GM12892 (cell line): ENCODE measurements at regions not wholly inside any gene's neighbourhood (a gene's known extent, or its start where the extent isn't known, plus 50 kb on each side); places are given as distances from the start of the nearest gene placed in this dataset.

Source experiments
- DNase-seq: peaks from one replicate; pipeline ENCODE4 v3.0.0; 2011; ENCODE audit not compliant: insufficient read length
- FAIRE-seq: peaks from 2 replicates; lab custom pipeline; 2011; peaks lifted over from hg19 to GRCh38; lab: Jason Lieb, UNC
- POLR2A ChIP-seq: IDR thresholded peaks from 2 replicates; pipeline ENCODE4 v1.6.1; 2011; ENCODE audit warnings: low read depth, low read length, control low read depth
- POLR2AphosphoS5 ChIP-seq: IDR thresholded peaks from 2 replicates; pipeline ENCODE4 v1.6.1; 2011; ENCODE audit warnings: low read depth, low read length, control low read depth
- TAF1 ChIP-seq: IDR thresholded peaks from 2 replicates; pipeline ENCODE4 v1.6.1; 2011; ENCODE audit warnings: low read depth, mild to moderate bottlenecking, control low read depth, low read length, borderline replicate concordance

DNA sequence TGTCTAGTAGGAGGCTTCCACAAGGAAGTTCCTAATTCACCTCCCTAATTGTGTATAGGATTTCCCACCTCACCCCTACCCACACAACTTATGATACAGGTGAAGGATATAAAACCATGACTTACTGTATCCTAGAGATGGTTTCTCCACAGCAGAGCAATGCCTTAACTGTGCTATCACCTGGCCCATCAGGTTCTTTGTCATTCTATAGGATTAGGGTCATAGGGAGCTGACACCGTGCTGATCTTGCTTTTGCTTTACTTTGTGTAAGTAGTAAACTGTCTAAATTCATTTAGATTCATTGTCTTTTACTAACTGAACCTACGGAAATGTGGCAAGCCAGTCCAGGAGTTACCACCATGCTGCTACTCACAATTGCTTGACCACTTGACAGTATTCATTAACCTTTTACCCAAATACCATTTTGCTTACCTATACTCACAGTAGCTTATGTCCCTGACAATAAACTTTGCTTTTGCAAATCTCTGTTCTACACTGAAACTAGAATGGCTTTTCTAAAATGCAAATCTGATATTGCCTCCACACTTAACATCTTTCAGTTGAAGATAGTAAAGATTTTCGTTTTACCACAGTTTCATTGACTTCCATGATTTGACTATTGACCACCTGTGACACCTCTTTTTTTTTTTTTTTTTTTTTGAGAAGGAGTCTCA lies 147.6 kb downstream of the IFI44 start:
- TF ChIP-seq POLR2A (no peak), TAF1 (no peak), POLR2AphosphoS5 (no peak)
- FAIRE-seq (no peak), DNase-seq (no peak)

DNA sequence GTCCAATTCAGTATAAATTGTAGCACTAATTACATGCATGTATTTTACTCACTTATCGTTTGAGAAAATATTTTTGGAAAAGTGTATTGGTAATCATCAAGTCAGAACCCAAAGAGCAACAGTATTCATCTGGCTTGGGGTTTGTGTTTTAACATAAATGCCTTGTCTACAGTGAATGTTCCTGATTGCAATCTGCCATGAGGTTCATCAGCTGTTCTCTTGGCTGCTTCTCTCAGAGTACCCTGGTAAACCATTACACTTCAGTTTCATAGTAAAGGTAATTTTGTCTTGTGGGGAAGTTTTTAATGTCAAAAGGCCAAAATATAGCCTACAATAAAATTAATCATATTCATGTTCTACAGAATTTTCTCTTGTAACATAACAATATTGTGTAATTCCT lies 150.3 kb downstream of the IFI44 start:
- DNase-seq (no peak), FAIRE-seq (no peak)
- TF ChIP-seq POLR2AphosphoS5, result no peak
- TF ChIP-seq TAF1, result no peak
- TF ChIP-seq POLR2A, result no peak

DNA sequence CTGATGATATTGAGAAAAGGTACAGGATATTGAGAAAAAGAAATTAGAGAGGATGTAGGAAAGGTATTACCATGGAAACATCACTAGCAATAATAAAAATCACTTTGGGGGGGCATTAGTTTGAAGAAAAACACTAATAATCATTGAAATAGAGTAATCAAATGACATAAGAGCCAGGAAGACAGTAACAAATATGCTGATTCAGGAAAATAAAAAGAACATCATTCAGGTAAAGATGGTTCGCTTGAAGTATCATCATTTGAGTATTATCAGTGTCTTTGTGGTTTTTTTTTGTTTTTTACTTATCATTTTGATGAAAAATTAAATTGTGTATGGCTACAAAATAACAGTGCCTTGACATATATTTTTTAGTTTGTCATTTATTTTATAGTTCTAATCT lies 164.5 kb downstream of the IFI44 start:
- FAIRE-seq, result no peak
- DNase-seq, result no peak
- TF ChIP-seq TAF1, result no peak
- no peak for TF ChIP-seq POLR2AphosphoS5
- TF ChIP-seq POLR2A, result no peak

GRCh38 chr1:78825561-78825960 lies 175.9 kb downstream of the IFI44 start:
- DNase-seq (no peak), FAIRE-seq (no peak)
- no peak for TF ChIP-seq POLR2AphosphoS5
- no peak for TF ChIP-seq TAF1
- no peak for TF ChIP-seq POLR2A

DNA sequence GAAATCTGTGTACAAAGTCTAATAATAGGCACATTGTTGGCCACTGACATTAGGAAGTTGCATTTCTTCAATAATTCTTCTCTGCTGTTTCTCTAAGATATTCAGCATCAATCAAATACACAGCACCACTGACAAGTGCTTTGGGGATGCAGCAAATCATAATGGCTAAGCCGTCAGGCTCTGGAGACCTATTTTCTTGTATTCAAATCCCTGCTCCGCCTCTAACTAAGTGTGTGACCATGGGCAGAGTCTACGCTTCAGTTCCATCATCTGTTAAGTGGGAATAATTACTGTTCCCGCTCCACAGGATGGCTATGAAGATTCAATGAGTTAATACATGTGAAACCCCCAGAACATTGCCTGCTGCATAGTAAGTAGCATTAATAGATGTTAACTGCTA lies 176.9 kb downstream of the ADGRL4 start:
- TF ChIP-seq POLR2AphosphoS5 (no peak), TAF1 (no peak), POLR2A (no peak)
- no peak for DNase-seq
- no peak for FAIRE-seq

DNA sequence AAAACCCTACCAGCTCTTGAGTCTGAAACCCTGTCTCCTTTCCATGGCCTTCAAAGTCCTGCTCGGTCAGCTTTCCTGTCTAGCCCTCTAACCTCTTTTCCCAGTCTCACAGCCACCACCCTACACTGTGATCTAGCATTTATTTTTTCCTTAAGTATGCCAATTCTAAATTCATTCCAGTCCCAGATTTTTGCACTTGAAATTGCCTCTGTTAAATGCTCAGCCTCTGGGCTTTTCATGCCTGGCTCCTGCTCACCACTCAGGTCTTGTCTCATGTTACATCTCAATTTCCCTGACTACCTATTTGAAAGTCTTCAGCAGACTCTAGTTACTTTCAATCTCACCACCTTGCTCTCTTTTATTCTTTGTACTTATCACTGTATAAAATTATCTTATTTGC lies 176.2 kb downstream of the ADGRL4 start:
- TF ChIP-seq TAF1 (no peak), POLR2A (no peak), POLR2AphosphoS5 (no peak)
- FAIRE-seq, result no peak
- no peak for DNase-seq

- FAIRE-seq (no peak), DNase-seq (no peak)
- TF ChIP-seq TAF1, result no peak
- no peak for TF ChIP-seq POLR2AphosphoS5
- TF ChIP-seq POLR2A, result no peak
Measured at GRCh38 chr1:78831731-78832360, 174.7 kb downstream of the ADGRL4 start.

DNA sequence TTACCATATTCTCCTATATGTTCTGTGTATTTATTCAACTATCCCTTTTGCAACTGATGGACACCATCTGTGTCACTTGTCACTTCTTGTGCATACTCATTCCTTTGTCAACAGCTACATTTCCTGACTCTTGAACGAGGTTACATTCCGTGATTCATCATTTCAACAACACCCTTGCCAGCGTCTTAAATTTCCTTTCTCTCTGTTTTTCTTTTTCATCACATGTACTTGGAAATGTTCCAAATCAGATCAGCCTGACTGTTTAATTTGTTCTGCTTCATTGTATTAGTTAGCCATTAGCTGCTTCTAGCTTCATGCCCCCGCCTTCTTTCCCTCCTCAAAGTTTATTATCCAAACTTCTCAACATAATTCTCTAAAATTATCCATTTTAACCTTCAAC lies 173.0 kb downstream of the ADGRL4 start:
- no peak for FAIRE-seq
- TF ChIP-seq POLR2A (no peak), TAF1 (no peak), POLR2AphosphoS5 (no peak)
- DNase-seq, result no peak

DNA sequence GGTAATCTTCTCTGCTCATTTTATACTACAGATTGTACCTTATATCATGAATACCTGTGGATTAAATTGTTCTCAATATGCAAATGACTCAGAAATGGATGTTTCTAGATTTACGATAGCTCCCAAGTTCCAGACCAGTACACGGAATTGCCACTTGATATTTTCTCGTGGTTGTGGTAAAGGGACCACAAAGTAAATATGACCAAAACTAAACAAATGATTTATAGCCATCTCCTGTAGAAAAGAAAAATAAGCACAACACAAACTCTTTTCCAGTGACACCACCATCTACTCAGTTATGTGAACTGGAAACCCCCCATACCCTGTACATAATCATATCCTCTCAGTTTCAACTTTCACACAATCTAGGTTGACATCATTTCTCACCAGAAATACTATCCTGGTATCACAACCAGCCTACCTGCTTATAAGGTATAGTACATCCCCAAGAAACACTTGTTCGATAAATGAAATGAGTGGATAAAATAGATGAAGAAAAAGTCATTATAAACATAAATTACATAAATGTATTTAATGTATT lies 172.3 kb downstream of the ADGRL4 start:
- FAIRE-seq (peak; percentile 5), DNase-seq (no peak)
- no peak for TF ChIP-seq POLR2AphosphoS5
- TF ChIP-seq POLR2A, result no peak
- no peak for TF ChIP-seq TAF1

DNA sequence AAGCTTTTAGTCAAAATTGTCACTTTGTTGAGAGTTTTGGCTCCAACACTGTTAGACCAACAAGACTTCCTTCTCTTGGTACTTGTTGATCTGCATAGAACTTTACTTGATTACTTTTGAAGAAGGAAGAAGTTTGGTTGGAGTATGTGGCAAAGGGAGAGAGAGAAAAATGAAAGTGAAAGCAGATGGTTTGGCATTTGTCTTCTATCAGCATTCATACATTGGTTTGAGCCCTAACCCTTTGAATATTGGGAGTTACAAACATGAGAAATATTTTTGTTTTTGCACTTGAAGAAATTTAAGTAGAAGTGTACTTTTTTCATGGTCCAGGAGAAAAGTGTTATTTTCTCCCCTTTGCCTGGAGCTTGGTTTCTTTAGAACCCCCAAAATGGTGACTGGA lies 169.8 kb downstream of the ADGRL4 start:
- DNase-seq, result no peak

DNA sequence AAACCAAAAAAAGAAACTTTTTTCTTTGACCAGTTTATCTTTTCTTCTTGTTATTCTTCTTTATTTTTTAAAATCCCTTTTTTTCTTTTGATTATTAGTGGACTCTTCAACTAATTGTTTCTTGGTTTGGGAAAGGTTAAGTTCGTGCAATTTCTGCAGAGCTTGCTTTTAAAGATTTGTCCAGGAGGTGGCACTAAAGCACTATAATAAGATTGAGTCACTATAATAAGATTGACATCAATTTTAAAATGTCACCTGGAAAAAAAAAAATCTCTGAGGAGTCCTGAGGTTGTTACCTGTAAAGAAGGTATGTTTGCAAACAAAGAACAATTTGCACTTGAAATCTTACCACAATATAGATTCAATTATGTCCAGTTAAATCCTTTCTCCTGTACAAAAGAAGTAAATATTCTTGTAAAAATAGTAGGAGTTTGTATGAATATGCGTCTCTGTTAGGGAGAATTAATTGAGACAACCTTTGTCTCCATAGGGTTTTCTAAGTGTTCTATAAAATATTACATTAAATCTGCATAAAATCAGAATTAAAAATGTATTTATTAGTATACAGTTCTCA lies 166.7 kb downstream of the ADGRL4 start:
- no peak for DNase-seq
- no peak for TF ChIP-seq POLR2AphosphoS5
- TF ChIP-seq POLR2A, result no peak
- TF ChIP-seq TAF1, result no peak
- FAIRE-seq, result no peak

More for the DNA sequence above, 169.8 kb downstream of the ADGRL4 start:
- peak; percentile 71 for FAIRE-seq
- TF ChIP-seq POLR2A (no peak), TAF1 (no peak), POLR2AphosphoS5 (no peak)
